GM23338 (cell line): ENCODE measurements at regions not wholly inside any gene's neighbourhood (a gene's known extent, or its start where the extent isn't known, plus 50 kb on each side); places are given as distances from the start of the nearest gene placed in this dataset.

ENCODE experiments used
- ATAC-seq: fragments of 200-7000 bp; cut with Tn5 transposase; 3 replicates; pipeline ENCODE4 v1.9.1; 2020
- DNase-seq: peaks from one replicate; pipeline ENCODE4 v3.0.0-alpha.2; 2015; ENCODE audit warnings: low spot score
- H2AFZ ChIP-seq: fragments of 200-600 bp; sonication (generic); 2 replicates; pipeline ENCODE4 v1.8.0; 2016; ENCODE audit warnings: antibody characterized with exemption, mild to moderate bottlenecking, moderate library complexity
- H3F3A ChIP-seq: fragments of 200-600 bp; sonication (generic); replicated peaks from 2 replicates; pipeline ENCODE4 v1.8.0; 2017; ENCODE audit warnings: antibody characterized with exemption, mixed run types, low read depth
- H3K27ac ChIP-seq: fragments of 200-600 bp; sonication (generic); 2 replicates; pipeline ENCODE4 v1.6.1; 2016; ENCODE audit warnings: low read depth
- H3K27me3 ChIP-seq: fragments of 200-600 bp; sonication (generic); 2 replicates; pipeline ENCODE4 v1.8.0; 2016; ENCODE audit warnings: mild to moderate bottlenecking, mixed run types, moderate library complexity; ENCODE audit not compliant: insufficient read depth
- H3K36me3 ChIP-seq: fragments of 200-600 bp; sonication (generic); 2 replicates; pipeline ENCODE4 v1.8.0; 2016; ENCODE audit warnings: mild to moderate bottlenecking; ENCODE audit not compliant: insufficient read depth
- H3K4me1 ChIP-seq: fragments of 200-600 bp; sonication (generic); 2 replicates; pipeline ENCODE4 v1.8.0; 2016; ENCODE audit warnings: mild to moderate bottlenecking, moderate library complexity; ENCODE audit not compliant: insufficient read depth
- H3K4me2 ChIP-seq: fragments of 200-600 bp; sonication (generic); 2 replicates; pipeline ENCODE4 v1.7.1; 2017; ENCODE audit warnings: mixed run types
- H3K4me3 ChIP-seq: fragments of 200-600 bp; sonication (generic); 2 replicates; pipeline ENCODE4 v1.6.1; 2016; ENCODE audit warnings: mixed run types
- H3K79me2 ChIP-seq: fragments of 200-600 bp; sonication (generic); replicated peaks from 2 replicates; pipeline ENCODE4 v1.8.0; 2017; ENCODE audit warnings: mild to moderate bottlenecking; ENCODE audit not compliant: insufficient read depth
- H3K9me2 ChIP-seq: fragments of 200-600 bp; sonication (generic); 2 replicates; pipeline ENCODE4 v1.8.0; 2017; ENCODE audit not compliant: insufficient read depth
- H4K20me1 ChIP-seq: fragments of 200-600 bp; sonication (generic); replicated peaks from 2 replicates; pipeline ENCODE4 v1.8.0; 2017; ENCODE audit warnings: mild to moderate bottlenecking; ENCODE audit not compliant: insufficient read depth
- H3K27ac Mint-ChIP-seq: 2 replicates; pipeline ENCODE4 v1.8.0; 2020; ENCODE audit warnings: inconsistent platforms, mild to moderate bottlenecking, moderate library complexity, mixed read lengths
- H3K27me3 Mint-ChIP-seq: 3 replicates; pipeline ENCODE4 v1.8.0; 2022; ENCODE audit warnings: low read depth, mild to moderate bottlenecking, moderate library complexity, mixed read lengths, inconsistent platforms; ENCODE audit not compliant: insufficient read depth, poor library complexity
- H3K36me3 Mint-ChIP-seq: 3 replicates; pipeline ENCODE4 v1.8.0; 2021; ENCODE audit warnings: low read depth, mild to moderate bottlenecking, inconsistent platforms, moderate library complexity, mixed read lengths
- H3K4me1 Mint-ChIP-seq: 3 replicates; pipeline ENCODE4 v1.8.0; 2020; ENCODE audit warnings: mild to moderate bottlenecking, inconsistent platforms, mixed read lengths
- H3K4me3 Mint-ChIP-seq: 3 replicates; pipeline ENCODE4 v1.8.0; 2021; ENCODE audit warnings: moderate library complexity, mild to moderate bottlenecking, inconsistent platforms, mixed read lengths
- H3K9me3 Mint-ChIP-seq: 3 replicates; pipeline ENCODE4 v1.8.0; 2020; ENCODE audit warnings: moderate library complexity, mild to moderate bottlenecking, inconsistent platforms, mixed read lengths
- CREB1 ChIP-seq: fragments of 250-450 bp; sonication (Bioruptor Pico); IDR thresholded peaks from 2 replicates; pipeline ENCODE4 v1.5.0; 2020; ENCODE audit warnings: low read depth, mild to moderate bottlenecking, moderate library complexity
- EZH2 ChIP-seq: fragments of 200-600 bp; sonication (generic); IDR thresholded peaks from one replicate; pipeline ENCODE4 v1.8.0; 2017; ENCODE audit warnings: antibody characterized with exemption, mild to moderate bottlenecking, low read depth; ENCODE audit not compliant: unreplicated experiment
- EZH2phosphoT487 ChIP-seq: fragments of 200-600 bp; sonication (generic); IDR thresholded peaks from one replicate; pipeline ENCODE4 v1.8.1; 2018; ENCODE audit warnings: antibody characterized with exemption; ENCODE audit not compliant: unreplicated experiment
- JUNB ChIP-seq: IDR thresholded peaks from one replicate; pipeline ENCODE4 v1.6.1; 2016; ENCODE audit warnings: antibody characterized with exemption; ENCODE audit not compliant: unreplicated experiment
- NANOG ChIP-seq: IDR thresholded peaks from 2 replicates; pipeline ENCODE4 v1.6.1; 2016; ENCODE audit warnings: antibody characterized with exemption, borderline replicate concordance
- POLR2AphosphoS5 ChIP-seq: IDR thresholded peaks from 2 replicates; pipeline ENCODE4 v1.6.1; 2016; ENCODE audit warnings: antibody characterized with exemption, low read depth
- STAT1 ChIP-seq: IDR thresholded peaks from one replicate; pipeline ENCODE4 v1.6.1; 2016; ENCODE audit warnings: antibody characterized with exemption; ENCODE audit not compliant: unreplicated experiment
- ZNF114 ChIP-seq: fragments of 250-450 bp; sonication (Bioruptor Pico); IDR thresholded peaks from 2 replicates; pipeline ENCODE4 v1.5.0; 2020; ENCODE audit warnings: mild to moderate bottlenecking, moderate library complexity
- TF ChIP-seq, protein P1 (sequence below): fragments of 250-450 bp; sonication (Bioruptor Pico); IDR thresholded peaks from 2 replicates; pipeline ENCODE4 v1.5.0; 2020; ENCODE audit warnings: mild to moderate bottlenecking, moderate library complexity
- TF ChIP-seq, protein P2 (sequence below): IDR thresholded peaks from 2 replicates; pipeline ENCODE4 v1.6.1; 2016; ENCODE audit warnings: antibody characterized with exemption

DNA sequence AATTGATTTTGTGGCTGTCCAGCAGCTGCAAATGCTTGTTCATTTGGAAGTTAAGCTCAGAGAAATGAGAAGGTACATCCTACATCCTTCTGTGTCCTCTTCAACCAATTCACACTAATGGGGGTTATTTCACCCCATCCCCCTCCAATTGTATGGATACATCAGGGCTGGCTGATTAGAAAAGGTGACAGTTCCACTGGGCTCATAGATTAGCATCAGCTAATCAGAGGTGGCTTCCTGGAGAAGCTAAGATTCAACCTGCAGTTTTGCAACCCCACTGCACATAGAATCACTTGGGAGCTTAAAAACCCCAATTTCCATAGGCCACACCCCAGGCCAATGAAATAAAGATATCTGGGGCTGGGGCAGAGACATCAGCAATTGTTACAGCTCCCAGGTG is 217.7 kb upstream of the TLE3 start:
- H3K9me3 Mint-ChIP-seq = no peaks in the 10 kb centered on the region
- no peaks in the 10 kb centered on the region for H3F3A ChIP-seq
- H3K27ac ChIP-seq = no peak overlapping the region
- H3K79me2 ChIP-seq = no peaks in the 10 kb centered on the region
- H3K27me3 ChIP-seq = no peaks in the 10 kb centered on the region
- no peaks in the 10 kb centered on the region for H3K36me3 ChIP-seq
- peaks cover 4% of the 10 kb centered on the region for H3K27me3 Mint-ChIP-seq
- DNase-seq (no peak), ATAC-seq (no peak)
- H3K4me2 ChIP-seq = peak overlapping the region; percentile 46; the same call in 1 of the 2 replicates
- no peak overlapping the region for H3K27ac Mint-ChIP-seq
- H2AFZ ChIP-seq = peak overlapping the region; percentile 28; the same call in 1 of the 2 replicates
- no peak overlapping the region for H3K4me3 ChIP-seq
- H4K20me1 ChIP-seq = no peaks in the 10 kb centered on the region
- H3K9me2 ChIP-seq = peaks cover 7% of the 10 kb centered on the region; the same call in 1 of the 2 replicates
- TF ChIP-seq EZH2 (no peak), ZNF114 (no peak), POLR2AphosphoS5 (no peak), NANOG (no peak), JUNB (no peak), STAT1 (no peak), CREB1 (CRISPR knock-in tag) (no peak), EZH2phosphoT487 (no peak)
- TF ChIP-seq, protein P1, sequence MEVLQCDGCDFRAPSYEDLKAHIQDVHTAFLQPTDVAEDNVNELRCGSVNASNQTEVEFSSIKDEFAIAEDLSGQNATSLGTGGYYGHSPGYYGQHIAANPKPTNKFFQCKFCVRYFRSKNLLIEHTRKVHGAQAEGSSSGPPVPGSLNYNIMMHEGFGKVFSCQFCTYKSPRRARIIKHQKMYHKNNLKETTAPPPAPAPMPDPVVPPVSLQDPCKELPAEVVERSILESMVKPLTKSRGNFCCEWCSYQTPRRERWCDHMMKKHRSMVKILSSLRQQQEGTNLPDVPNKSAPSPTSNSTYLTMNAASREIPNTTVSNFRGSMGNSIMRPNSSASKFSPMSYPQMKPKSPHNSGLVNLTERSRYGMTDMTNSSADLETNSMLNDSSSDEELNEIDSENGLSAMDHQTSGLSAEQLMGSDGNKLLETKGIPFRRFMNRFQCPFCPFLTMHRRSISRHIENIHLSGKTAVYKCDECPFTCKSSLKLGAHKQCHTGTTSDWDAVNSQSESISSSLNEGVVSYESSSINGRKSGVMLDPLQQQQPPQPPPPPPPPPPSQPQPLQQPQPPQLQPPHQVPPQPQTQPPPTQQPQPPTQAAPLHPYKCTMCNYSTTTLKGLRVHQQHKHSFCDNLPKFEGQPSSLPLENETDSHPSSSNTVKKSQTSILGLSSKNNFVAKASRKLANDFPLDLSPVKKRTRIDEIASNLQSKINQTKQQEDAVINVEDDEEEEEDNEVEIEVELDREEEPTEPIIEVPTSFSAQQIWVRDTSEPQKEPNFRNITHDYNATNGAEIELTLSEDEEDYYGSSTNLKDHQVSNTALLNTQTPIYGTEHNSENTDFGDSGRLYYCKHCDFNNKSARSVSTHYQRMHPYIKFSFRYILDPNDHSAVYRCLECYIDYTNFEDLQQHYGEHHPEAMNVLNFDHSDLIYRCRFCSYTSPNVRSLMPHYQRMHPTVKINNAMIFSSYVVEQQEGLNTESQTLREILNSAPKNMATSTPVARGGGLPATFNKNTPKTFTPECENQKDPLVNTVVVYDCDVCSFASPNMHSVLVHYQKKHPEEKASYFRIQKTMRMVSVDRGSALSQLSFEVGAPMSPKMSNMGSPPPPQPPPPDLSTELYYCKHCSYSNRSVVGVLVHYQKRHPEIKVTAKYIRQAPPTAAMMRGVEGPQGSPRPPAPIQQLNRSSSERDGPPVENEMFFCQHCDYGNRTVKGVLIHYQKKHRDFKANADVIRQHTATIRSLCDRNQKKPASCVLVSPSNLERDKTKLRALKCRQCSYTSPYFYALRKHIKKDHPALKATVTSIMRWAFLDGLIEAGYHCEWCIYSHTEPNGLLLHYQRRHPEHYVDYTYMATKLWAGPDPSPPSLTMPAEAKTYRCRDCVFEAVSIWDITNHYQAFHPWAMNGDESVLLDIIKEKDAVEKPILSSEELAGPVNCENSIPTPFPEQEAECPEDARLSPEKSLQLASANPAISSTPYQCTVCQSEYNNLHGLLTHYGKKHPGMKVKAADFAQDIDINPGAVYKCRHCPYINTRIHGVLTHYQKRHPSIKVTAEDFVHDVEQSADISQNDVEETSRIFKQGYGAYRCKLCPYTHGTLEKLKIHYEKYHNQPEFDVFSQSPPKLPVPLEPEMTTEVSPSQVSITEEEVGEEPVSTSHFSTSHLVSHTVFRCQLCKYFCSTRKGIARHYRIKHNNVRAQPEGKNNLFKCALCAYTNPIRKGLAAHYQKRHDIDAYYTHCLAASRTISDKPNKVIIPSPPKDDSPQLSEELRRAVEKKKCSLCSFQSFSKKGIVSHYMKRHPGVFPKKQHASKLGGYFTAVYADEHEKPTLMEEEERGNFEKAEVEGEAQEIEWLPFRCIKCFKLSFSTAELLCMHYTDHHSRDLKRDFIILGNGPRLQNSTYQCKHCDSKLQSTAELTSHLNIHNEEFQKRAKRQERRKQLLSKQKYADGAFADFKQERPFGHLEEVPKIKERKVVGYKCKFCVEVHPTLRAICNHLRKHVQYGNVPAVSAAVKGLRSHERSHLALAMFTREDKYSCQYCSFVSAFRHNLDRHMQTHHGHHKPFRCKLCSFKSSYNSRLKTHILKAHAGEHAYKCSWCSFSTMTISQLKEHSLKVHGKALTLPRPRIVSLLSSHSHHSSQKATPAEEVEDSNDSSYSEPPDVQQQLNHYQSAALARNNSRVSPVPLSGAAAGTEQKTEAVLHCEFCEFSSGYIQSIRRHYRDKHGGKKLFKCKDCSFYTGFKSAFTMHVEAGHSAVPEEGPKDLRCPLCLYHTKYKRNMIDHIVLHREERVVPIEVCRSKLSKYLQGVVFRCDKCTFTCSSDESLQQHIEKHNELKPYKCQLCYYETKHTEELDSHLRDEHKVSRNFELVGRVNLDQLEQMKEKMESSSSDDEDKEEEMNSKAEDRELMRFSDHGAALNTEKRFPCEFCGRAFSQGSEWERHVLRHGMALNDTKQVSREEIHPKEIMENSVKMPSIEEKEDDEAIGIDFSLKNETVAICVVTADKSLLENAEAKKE (CRISPR knock-in tag) = no peak
- TF ChIP-seq, protein P2, sequence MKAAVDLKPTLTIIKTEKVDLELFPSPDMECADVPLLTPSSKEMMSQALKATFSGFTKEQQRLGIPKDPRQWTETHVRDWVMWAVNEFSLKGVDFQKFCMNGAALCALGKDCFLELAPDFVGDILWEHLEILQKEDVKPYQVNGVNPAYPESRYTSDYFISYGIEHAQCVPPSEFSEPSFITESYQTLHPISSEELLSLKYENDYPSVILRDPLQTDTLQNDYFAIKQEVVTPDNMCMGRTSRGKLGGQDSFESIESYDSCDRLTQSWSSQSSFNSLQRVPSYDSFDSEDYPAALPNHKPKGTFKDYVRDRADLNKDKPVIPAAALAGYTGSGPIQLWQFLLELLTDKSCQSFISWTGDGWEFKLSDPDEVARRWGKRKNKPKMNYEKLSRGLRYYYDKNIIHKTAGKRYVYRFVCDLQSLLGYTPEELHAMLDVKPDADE = no peak
- H3K4me1 ChIP-seq = peaks cover 9% of the 10 kb centered on the region
- H3K4me3 Mint-ChIP-seq = no peak overlapping the region
- H3K36me3 Mint-ChIP-seq = no peaks in the 10 kb centered on the region
- peaks cover 12% of the 10 kb centered on the region for H3K4me1 Mint-ChIP-seq
